ENCODE measurements at regions not wholly inside any gene's neighbourhood (a gene's known extent, or its start where the extent isn't known, plus 50 kb on each side); places are given as distances from the start of the nearest gene placed in this dataset.

GRCh38 chr5:19229179-19229835, 758.7 kb downstream of the CDH18 start:
- Mint-ChIP-seq H3K27me3 (ENCODE audit: low read depth) (no peaks in the 10 kb centered on the region), H3K4me3 (no peak overlapping the region), H3K36me3 (ENCODE audit: insufficient read depth in 1 of 3, low read depth in 3 of 3) (no peaks in the 10 kb centered on the region), H3K4me1 (peaks cover 7 to 8% of the 10 kb centered on the region in 2 experiments), H3K27ac (no peak overlapping the region), H3K9me3 (no peaks in the 10 kb centered on the region)
- no peak overlapping the region for H3K14ac ChIP-seq (ENCODE audit: insufficient read depth, low read length)
- no peaks in the 10 kb centered on the region for H3K79me2 ChIP-seq (ENCODE audit: insufficient read depth, low read length)
- no peak overlapping the region for H2BK120ac ChIP-seq (ENCODE audit: low read depth, low read length, poor library complexity, severe bottlenecking)
- no peak overlapping the region for H3K23ac ChIP-seq (ENCODE audit: insufficient read length, low read depth, low read length)
- H2BK5ac ChIP-seq (ENCODE audit: insufficient read length, low read length) = no peak overlapping the region
- no peaks in the 10 kb centered on the region for H4K20me1 ChIP-seq (ENCODE audit: control insufficient read depth, insufficient read depth, insufficient read length)
- no peak overlapping the region for H2BK20ac ChIP-seq (ENCODE audit: low read depth, low read length, poor library complexity, severe bottlenecking)
- H3K27me3 ChIP-seq (ENCODE audit: insufficient read depth, low read length) = no peaks in the 10 kb centered on the region
- no CpG with 5 or more reads among the region's 3 CpGs for WGBS (ENCODE audit: extremely low coverage, insufficient read length, low lambda C conversion rate)
- H3K4me2 ChIP-seq (ENCODE audit: insufficient read depth, insufficient read length, low read length) = no peak overlapping the region
- H3K56ac ChIP-seq (ENCODE audit: insufficient read length, low read depth, low read length) = no peak overlapping the region
- H4K8ac ChIP-seq (replicated peaks; ENCODE audit: insufficient read length, low read depth, low read length) = no peak overlapping the region
- no peak overlapping the region for H3K27ac ChIP-seq (ENCODE audit: insufficient read length, low read depth, low read length)
- H3K4ac ChIP-seq (ENCODE audit: low read depth, low read length) = no peak overlapping the region
- no peaks in the 10 kb centered on the region for H3K9me3 ChIP-seq (ENCODE audit: control insufficient read depth, low read depth, low read length)
- H3K4me1 ChIP-seq (ENCODE audit: insufficient read depth, low read length) = no peaks in the 10 kb centered on the region
- no peak overlapping the region for H3K9ac ChIP-seq (ENCODE audit: extremely low read depth, insufficient read length, low read length)
- no peaks in the 10 kb centered on the region for H3K23me2 ChIP-seq (ENCODE audit: insufficient read length, low read depth, low read length, poor library complexity, severe bottlenecking)
- H4K5ac ChIP-seq (ENCODE audit: insufficient read length, low read depth, low read length) = no peak overlapping the region
- H2AK5ac ChIP-seq (ENCODE audit: insufficient read length, low read length) = no peak overlapping the region
- no peak for DNase-seq
- no peak overlapping the region for H2AFZ ChIP-seq (ENCODE audit: low read length)
- no peaks in the 10 kb centered on the region for H3K79me1 ChIP-seq (ENCODE audit: insufficient read depth, low read depth, low read length, poor library complexity, severe bottlenecking)
- no peak overlapping the region for H2BK12ac ChIP-seq (ENCODE audit: insufficient read length, low read depth, low read length)
- TF ChIP-seq, protein P1, sequence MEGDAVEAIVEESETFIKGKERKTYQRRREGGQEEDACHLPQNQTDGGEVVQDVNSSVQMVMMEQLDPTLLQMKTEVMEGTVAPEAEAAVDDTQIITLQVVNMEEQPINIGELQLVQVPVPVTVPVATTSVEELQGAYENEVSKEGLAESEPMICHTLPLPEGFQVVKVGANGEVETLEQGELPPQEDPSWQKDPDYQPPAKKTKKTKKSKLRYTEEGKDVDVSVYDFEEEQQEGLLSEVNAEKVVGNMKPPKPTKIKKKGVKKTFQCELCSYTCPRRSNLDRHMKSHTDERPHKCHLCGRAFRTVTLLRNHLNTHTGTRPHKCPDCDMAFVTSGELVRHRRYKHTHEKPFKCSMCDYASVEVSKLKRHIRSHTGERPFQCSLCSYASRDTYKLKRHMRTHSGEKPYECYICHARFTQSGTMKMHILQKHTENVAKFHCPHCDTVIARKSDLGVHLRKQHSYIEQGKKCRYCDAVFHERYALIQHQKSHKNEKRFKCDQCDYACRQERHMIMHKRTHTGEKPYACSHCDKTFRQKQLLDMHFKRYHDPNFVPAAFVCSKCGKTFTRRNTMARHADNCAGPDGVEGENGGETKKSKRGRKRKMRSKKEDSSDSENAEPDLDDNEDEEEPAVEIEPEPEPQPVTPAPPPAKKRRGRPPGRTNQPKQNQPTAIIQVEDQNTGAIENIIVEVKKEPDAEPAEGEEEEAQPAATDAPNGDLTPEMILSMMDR (conservative IDR thresholded peaks at IDR 0.05) = no peak
- H3T11ph ChIP-seq (ENCODE audit: low read length) = no peak overlapping the region
- no peak overlapping the region for H3K18ac ChIP-seq (ENCODE audit: insufficient read length, low read depth, low read length)
- H4K91ac ChIP-seq (ENCODE audit: insufficient read length, low read depth, low read length) = no peak overlapping the region
- H2BK15ac ChIP-seq (ENCODE audit: low read depth, low read length) = no peak overlapping the region

Data from H9 (cell line).